Activated naive CD4-positive, alpha-beta T cell treated with anti-CD3 and anti-CD28 coated beads, Interleukin-2, amount 50 U/mL, for 72 hours (primary cell): ENCODE measurements at regions not wholly inside any gene's neighbourhood (a gene's known extent, or its start where the extent isn't known, plus 50 kb on each side); places are given as distances from the start of the nearest gene placed in this dataset.
A peak's percentile ranks its signal among the peaks of the same experiment; 100 is the strongest.
"Not testable (repeated sequence)": the region's sequence is repeated elsewhere in the genome, so short reads cannot be mapped to it uniquely, and the experiment has no call there.

Experiments used
- ATAC-seq, 2 donors: fragments of 150-1000 bp; cut with Tn5 transposase; 2 replicates each; pipeline ENCODE4 v1.10.0; 2021; ENCODE audit warnings: mild to moderate bottlenecking in 2 of 2, moderate library complexity in 2 of 2
- DNase-seq, 2 donors: peaks; one replicate each; pipeline ENCODE4 v3.0.0; 2021 to 2022; ENCODE audit warnings: low spot score in 2 of 2
- H3K27ac Mint-ChIP-seq, 2 donors: one replicate each; pipeline ENCODE4 v1.8.0; 2022; ENCODE audit warnings: mild to moderate bottlenecking in 2 of 2, mixed read lengths in 2 of 2
- H3K36me3 Mint-ChIP-seq, 2 donors: one replicate each; pipeline ENCODE4 v1.8.0; 2022; ENCODE audit warnings: mixed read lengths in 2 of 2
- H3K9me3 Mint-ChIP-seq, 2 donors: one replicate each; pipeline ENCODE4 v1.8.0; 2022; ENCODE audit warnings: mixed read lengths in 2 of 2

DNA sequence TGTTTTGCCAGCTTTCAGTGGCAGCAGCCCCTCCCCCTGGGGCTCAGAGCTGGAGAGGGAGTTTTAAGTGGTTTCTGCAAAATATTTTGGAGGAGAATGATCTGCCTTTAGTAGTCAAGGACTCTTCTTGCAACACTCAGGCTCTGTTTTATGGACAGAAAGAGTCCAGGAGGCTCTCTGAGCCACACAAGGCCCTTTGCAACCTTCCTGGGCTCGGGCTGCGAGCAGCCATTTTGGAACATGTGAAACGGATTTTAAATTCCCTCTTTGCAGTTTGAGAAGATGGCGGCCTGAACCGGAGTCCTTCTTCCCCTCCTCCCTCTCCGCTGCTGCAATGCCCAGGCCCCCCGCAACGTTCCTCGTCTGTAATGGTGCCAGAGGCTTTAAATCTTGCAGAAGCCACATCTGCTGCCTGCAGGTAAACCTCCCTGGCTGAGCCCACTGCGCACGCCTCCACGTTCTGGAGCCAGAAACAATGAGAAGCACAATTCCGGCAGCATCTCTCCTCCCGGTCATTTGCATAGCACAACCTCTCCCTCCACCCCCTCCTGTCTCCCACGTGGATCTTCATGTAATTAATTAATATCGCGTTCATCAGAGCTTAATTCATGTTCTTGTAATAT, 386.1 kb downstream of the SEC14L1 start:
- ATAC-seq (no peak), DNase-seq (no peak)
- H3K36me3 Mint-ChIP-seq, result no peaks in the 10 kb centered on the region
- no peak overlapping the region for H3K27ac Mint-ChIP-seq
- H3K9me3 Mint-ChIP-seq, result no peaks in the 10 kb centered on the region

DNA sequence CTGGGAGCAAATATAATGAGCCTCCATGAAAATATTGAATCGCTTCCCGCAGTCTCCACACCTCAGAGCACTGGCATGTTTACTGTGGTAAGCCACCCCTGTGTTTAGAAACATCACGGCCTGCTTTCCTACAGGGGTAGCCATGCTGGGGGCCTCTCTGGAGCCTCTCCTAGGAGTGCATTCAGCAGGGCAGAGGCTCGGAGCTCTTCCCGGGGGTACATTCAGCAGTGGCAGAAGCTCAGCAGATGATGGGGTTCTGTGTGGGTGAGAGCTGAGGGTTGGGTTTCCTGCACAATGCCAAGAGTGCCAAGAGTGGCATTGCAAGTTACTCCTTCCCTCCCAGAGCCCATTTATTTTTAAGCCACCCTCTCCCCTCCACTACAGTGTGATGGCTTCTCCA, 386.6 kb downstream of the SEC14L1 start:
- H3K36me3 Mint-ChIP-seq, result no peaks in the 10 kb centered on the region
- H3K27ac Mint-ChIP-seq, result no peak overlapping the region
- DNase-seq (no peak), ATAC-seq (no peak)
- H3K9me3 Mint-ChIP-seq, result no peaks in the 10 kb centered on the region

DNA sequence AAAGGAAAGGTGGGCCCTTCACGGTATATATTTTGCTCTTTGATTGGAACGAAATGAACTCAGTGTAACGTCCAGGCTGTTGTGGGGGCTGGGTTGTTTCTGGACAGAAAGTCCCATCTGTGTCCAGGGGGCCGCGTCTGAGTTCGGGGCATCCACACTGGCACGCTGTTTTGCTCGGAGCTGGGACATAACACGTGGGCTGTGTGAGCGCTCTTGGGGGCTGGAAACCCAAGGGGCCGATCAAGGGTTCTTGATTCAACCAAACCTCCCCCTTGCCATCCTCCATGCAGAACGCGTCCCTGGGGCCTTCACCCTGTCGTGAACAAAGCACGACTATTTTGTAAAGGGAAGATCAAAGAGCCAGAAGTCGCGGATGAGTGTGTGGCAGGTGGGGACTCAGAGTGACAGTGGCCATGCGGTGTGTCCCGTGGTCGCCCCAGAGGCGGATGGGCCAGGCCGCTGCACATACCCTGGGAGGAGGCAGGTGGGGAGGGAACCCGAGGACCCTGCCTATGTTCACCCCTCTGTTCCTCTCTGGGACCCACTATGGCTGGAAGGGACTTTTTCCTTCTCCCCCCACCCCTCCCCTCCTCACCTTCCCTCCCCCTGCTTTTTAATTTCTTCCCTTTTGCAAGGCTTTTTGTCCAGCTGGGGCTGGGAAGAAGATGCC, 387.2 kb downstream of the SEC14L1 start:
- no peaks in the 10 kb centered on the region for H3K36me3 Mint-ChIP-seq
- H3K9me3 Mint-ChIP-seq, result no peaks in the 10 kb centered on the region
- no peak for ATAC-seq
- DNase-seq, result no peak
- H3K27ac Mint-ChIP-seq, result no peak overlapping the region

DNA sequence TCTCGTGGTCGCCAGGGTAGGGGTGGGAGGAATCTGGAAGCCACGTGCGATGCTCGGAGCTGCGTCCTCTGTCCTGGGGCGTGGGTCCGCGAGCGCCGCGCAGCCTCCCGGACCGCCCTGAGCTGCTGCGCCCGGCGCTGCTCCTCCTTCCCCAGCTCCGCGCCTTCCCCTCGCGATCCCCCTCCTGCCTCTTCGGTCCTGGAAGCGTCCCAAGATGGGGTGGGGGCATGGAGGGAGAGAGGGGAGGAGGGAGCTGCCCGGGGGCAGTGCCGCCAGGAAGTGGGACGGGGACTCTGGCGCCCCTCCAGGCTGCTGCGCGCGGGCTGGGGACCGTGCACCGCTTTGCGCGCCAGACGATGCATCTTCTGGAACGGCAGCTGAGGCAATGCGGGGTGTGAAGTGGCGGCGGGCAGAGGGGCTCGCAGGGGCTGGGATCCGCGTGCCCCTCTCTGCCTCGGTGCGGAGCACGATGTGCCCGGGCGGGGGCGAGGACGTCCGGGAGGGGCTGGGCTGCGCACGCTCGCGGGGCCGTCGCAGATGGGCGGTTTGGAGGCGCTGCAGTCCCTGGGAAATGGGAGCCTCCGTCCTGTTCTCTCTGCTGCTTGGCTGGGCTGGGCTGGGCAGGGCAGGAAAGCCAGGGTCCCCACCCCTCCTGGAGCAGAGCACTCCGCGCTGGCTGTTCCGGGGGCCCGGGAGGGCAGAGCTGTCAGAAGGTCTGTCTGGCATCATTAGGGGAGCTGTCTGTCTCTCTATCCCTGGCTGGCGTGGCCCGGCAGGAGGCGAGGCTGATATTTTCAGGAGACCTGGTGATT, 388.0 kb downstream of the SEC14L1 start:
- ATAC-seq, result peak; percentile 56 to 83
- peak in 1 of 2 donors; percentile 53 for DNase-seq
- H3K27ac Mint-ChIP-seq, result no peak overlapping the region
- no peaks in the 10 kb centered on the region for H3K9me3 Mint-ChIP-seq
- H3K36me3 Mint-ChIP-seq, result peaks cover 0 to 2% of the 10 kb centered on the region in 2 donors

DNA sequence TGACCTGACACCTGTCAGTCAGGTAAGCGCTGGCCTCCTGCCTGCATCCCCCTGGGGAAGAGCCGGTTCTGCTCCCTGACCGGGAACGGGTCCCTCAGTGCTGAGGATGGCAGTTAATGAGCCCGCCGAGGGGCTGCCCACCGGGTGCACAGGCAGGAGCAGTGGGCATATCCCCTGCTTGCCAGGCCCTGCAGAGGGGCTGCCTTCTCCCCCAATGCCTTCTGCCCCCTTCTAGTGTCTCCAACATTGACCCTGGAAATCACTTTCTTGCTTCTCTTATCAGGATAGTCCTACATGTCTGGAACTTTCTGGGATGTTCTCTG, 388.5 kb downstream of the SEC14L1 start:
- Mint-ChIP-seq H3K27ac (no peak overlapping the region), H3K36me3 (peaks cover 2 to 8% of the 10 kb centered on the region in 2 donors), H3K9me3 (peaks cover 2% of the 10 kb centered on the region in 2 donors)
- DNase-seq (no peak), ATAC-seq (no peak)

DNA sequence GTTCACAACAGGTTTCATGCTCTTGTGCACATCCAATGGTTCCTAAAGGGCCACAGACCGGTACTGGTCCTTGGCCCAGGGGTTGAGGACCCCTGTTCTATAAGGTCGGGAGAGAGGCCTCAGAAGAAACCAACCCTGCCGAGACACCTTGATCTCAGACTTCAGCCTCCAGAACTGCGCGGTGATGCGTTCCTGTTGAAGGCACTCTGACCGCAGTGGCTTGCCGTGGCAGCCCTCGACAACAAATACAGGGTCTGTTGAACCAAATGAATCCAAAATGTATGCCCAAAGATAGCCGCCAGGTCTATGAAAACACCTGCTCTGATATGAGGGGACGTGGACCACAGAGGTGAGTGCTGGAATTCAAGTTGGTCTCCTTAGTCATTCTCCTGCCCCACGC, 389.8 kb downstream of the SEC14L1 start:
- Mint-ChIP-seq H3K27ac (no peak overlapping the region), H3K9me3 (peaks cover 4 to 7% of the 10 kb centered on the region in 2 donors), H3K36me3 (peaks cover 5 to 14% of the 10 kb centered on the region in 2 donors)
- no peak for ATAC-seq
- DNase-seq, result no peak

DNA sequence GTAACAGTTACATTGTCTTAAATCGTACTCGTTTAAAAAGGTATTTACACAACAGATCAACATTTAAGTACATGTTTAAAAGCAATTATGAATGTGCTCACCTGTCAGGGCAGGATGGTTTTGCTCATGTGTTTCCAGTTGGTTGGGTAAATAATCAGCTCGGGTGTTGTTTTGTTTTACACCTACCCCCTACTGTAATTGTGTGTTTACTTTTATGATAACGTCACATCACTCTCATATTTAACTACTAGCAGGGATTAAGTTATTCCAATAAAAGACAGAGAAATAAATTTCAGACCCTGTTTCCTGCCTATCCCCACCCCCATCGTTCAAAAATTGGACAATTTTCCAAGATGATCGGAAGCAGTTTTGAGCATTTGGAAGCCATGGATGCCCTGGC, 390.2 kb downstream of the SEC14L1 start:
- peaks cover 4 to 7% of the 10 kb centered on the region in 2 donors for H3K9me3 Mint-ChIP-seq
- H3K27ac Mint-ChIP-seq, result no peak overlapping the region

DNA sequence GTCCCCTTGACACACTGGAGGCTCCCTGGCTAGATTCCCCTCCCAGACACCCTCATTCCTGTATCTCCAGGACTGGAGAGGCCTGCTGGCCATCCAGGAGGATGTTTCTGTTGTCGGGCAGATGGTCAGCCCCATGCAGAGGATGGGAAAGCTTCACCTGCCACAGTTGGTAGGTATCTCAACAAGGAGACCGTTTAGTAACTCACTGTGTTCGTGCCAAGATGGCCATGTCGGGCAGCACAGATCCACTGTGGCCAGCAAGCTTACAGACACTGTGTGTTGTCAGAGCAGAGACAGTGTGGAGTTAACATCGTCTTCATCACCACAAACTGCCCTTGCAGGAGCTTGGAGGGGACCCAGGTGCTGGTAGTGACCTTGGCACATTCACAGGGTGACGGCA, 390.9 kb downstream of the SEC14L1 start:
- Mint-ChIP-seq H3K9me3 (peaks cover 4 to 7% of the 10 kb centered on the region in 2 donors), H3K36me3 (peaks cover 5 to 14% of the 10 kb centered on the region in 2 donors), H3K27ac (no peak overlapping the region)
- DNase-seq (no peak), ATAC-seq (no peak)

More for the DNA sequence above, 390.2 kb downstream of the SEC14L1 start:
- peaks cover 5 to 14% of the 10 kb centered on the region in 2 donors for H3K36me3 Mint-ChIP-seq
- ATAC-seq, result no peak
- DNase-seq, result no peak

DNA sequence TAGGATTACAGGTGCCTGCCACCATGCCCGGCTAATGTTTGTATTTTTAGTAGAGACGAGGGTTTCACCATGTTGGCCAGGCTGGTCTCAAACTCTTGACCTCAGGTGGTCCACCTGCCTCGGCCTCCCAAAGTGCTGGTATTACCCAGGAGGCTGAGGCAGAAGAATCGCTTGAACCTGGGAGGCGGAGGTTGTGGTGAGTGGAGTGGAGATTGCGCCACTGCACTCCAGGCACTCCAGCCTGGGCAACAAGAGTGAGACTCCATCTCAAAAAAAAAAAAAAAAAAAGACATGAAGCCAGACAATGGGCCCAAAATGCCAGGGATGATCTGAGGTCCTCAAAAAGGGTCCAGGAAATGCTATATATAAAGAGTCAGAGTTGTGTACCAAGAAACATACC, 392.9 kb downstream of the SEC14L1 start:
- peaks cover 5 to 14% of the 10 kb centered on the region in 2 donors for H3K36me3 Mint-ChIP-seq
- DNase-seq, H3K9me3 Mint-ChIP-seq, H3K27ac Mint-ChIP-seq, ATAC-seq: not testable (repeated sequence)

DNA sequence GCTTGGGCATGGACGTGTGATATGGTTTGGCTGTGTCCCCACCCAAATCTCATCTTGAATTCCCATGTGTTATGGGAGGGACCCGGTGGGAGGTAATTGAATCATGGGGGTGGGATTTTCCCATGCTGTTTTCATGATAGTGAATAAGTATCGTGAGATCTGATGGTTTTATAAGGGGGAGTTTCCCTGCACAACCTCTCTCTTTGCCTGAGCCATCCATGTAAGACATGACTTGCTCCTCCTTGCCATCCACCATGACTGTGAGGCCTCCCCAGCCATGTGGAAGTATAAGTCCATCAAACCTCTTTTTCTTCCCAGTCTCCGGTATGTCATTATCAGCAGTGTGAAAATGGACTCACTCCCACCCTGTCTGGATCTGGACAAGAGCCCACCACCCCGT, 393.4 kb downstream of the SEC14L1 start:
- no peak for DNase-seq
- H3K36me3 Mint-ChIP-seq, result peaks cover 5 to 14% of the 10 kb centered on the region in 2 donors
- no peak for ATAC-seq
- H3K9me3 Mint-ChIP-seq, result peaks cover 4 to 7% of the 10 kb centered on the region in 2 donors
- no peak overlapping the region for H3K27ac Mint-ChIP-seq

DNA sequence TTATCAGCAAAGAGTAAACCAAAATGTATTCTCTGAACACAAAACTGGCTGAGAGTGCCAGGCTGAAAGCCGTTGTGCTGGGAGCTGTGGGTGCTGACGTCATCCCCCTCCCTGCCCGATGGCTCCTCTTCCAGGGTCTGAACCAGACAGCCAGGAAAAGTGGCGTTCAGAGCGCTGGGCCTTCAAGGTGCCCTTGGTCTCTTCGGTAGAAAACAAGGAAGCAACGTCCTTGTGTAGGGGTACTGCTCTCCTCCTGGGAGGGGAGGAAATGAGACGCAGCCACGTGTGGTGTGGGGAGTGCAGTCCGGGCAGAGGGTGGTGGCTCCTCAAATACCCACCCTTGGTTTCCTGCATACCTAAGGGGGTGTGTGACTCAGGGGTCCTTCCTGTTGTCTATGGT, 394.7 kb downstream of the SEC14L1 start:
- no peak for DNase-seq
- Mint-ChIP-seq H3K9me3 (peaks cover 4 to 7% of the 10 kb centered on the region in 2 donors), H3K27ac (no peak overlapping the region), H3K36me3 (peaks cover 5 to 14% of the 10 kb centered on the region in 2 donors)
- ATAC-seq, result no peak

DNA sequence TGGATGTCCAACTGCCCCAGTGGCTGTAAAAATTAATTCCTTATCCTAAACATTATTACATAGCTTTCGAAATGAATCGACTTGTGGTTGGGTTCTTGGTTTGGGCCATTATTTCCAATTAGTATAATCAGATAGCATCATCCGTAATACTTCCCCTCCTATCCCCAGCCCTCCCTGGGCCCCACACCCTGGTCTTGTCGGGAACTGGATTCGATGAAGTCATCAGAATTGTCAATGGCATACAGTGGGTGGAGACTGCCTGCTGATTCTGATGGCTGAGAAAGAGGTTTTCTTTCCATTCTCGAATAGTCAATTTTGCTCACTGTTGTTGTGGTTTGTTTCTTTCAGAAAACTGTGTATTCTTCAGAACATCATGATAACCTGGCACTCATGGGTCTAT, 395.1 kb downstream of the SEC14L1 start:
- H3K9me3 Mint-ChIP-seq, result peaks cover 4 to 7% of the 10 kb centered on the region in 2 donors
- H3K36me3 Mint-ChIP-seq, result peaks cover 5 to 14% of the 10 kb centered on the region in 2 donors
- DNase-seq, result no peak
- no peak for ATAC-seq
- no peak overlapping the region for H3K27ac Mint-ChIP-seq

DNA sequence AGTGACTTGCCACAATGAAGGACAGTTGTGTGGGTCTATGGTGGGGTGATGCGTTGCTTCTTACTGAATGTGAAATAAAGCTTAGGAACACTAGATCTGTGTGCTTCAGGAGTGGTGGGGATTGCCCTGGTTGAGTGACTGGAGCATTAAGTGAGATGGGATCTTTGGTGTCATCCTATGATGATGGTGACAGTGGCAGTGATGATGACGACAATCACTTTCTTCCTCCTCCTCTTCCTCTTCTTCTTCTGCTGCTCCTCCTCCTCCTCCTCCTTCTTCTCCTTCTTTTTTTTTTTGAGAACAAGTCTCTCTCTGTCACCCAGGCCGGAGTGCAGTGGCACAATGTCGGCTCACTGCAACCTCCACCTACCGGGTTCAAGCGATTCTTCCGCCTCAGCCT, 396.8 kb downstream of the SEC14L1 start:
- ATAC-seq, result no peak
- DNase-seq, result no peak
- Mint-ChIP-seq H3K27ac (no peak overlapping the region), H3K9me3 (peaks cover 4 to 7% of the 10 kb centered on the region in 2 donors), H3K36me3 (peaks cover 5 to 14% of the 10 kb centered on the region in 2 donors)

DNA sequence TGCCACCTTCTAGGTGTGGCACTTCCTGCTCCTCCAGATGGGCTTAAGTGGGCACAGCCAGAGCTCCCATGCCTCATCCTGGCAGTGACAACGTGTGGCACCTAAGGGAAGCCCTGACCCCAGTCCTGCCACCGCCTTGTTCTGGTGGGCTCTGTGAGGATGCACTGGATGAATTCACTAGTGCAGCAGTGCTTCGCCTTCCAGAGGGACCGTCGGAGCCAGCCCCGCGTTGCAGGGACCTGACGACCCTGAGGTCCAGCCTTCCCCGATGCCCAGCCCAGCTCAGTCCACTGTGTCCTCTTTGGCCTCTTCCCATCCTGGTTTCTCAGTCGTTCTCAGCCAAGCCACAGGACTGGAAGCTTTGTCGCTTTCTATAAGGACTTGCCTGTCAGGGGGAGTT, 399.8 kb downstream of the SEC14L1 start:
- DNase-seq (no peak), ATAC-seq (no peak)
- peak overlapping the region in 1 of 2 donors; percentile 55 for H3K27ac Mint-ChIP-seq
- no peaks in the 10 kb centered on the region for H3K9me3 Mint-ChIP-seq
- H3K36me3 Mint-ChIP-seq, result no peaks in the 10 kb centered on the region

DNA sequence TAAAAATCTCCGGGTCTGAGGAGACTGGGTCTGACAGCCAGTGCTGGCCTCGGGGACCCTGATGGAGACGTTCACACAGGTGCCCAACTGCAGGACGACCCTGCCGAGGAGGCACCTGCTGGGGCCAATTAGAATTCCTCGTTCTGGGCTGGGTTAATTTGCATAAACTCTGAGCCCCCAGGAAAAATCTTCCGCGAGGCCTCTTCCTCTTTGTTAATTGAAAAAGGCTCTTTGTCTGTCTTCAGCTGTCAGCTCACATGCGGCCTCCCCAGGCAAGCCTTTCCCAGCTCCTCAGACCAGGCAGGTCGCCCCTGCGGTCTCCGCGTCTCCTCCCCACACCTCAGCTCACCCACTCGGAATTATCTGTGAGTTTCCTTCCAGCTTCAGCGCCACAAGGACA, 400.2 kb downstream of the SEC14L1 start:
- Mint-ChIP-seq H3K9me3 (no peaks in the 10 kb centered on the region), H3K27ac (no peak overlapping the region), H3K36me3 (no peaks in the 10 kb centered on the region)
- ATAC-seq, result no peak
- DNase-seq, result no peak

DNA sequence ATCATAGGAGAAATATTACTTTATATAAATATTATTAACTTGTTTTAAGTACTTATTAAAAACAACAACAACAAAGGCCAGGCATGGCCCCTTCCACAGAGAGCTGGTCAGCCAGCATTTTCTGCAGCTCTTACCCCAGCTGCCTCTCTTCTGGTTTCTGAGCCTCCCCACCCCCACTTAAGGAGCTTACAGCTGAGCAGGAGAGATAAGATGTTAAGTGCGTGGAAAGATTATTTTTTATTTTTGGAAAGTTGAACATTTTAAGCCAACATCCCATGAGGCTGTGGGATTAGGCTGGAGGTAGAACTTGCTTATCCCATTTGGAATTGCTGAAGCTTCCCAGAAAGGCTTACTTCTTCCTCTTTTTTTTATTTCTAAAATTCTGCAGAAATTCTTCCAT, 401.2 kb downstream of the SEC14L1 start:
- ATAC-seq (no peak), DNase-seq (no peak)
- Mint-ChIP-seq H3K9me3 (no peaks in the 10 kb centered on the region), H3K27ac (no peak overlapping the region), H3K36me3 (no peaks in the 10 kb centered on the region)
